HL-60 (cell line): ENCODE measurements at regions not wholly inside any gene's neighbourhood (a gene's known extent, or its start where the extent isn't known, plus 50 kb on each side); places are given as distances from the start of the nearest gene placed in this dataset.

Experiments
- DNase-seq, 2 experiments: peaks; one replicate each; pipeline ENCODE4 v3.0.0-alpha.2; 2010 to 2020; ENCODE audit warnings: low read depth in 1 of 2, low spot score in 1 of 2
- H3K27ac ChIP-seq: fragments of 250-450 bp; sonication (Bioruptor Pico); replicated peaks from 2 replicates; pipeline ENCODE4 v1.5.1; 2020; ENCODE audit warnings: mild to moderate bottlenecking, moderate library complexity
- H3K27me3 ChIP-seq: fragments of 250-450 bp; sonication (Bioruptor Pico); 2 replicates; pipeline ENCODE4 v1.5.1; 2021; ENCODE audit warnings: mild to moderate bottlenecking, moderate library complexity; ENCODE audit not compliant: insufficient read depth, poor library complexity, severe bottlenecking
- H3K4me3 ChIP-seq: replicated peaks from 2 replicates; pipeline ENCODE4 v1.5.1; 2011; ENCODE audit warnings: mild to moderate bottlenecking, control low read depth, low read length; ENCODE audit not compliant: insufficient read depth
- GABPA ChIP-seq: IDR thresholded peaks from 2 replicates; pipeline ENCODE4 v1.6.1; 2012; ENCODE audit warnings: low read depth
- POLR2AphosphoS5 ChIP-seq: IDR thresholded peaks from 2 replicates; pipeline ENCODE4 v1.6.1; 2012; ENCODE audit warnings: low read depth
- REST ChIP-seq: IDR thresholded peaks from 2 replicates; pipeline ENCODE4 v1.6.1; 2012; ENCODE audit warnings: low read depth; ENCODE audit not compliant: insufficient replicate concordance
- SPI1 ChIP-seq: IDR thresholded peaks from 2 replicates; pipeline ENCODE4 v1.6.1; 2012; ENCODE audit warnings: low read depth, mild to moderate bottlenecking, borderline replicate concordance
- TF ChIP-seq, protein P1 (sequence below): IDR thresholded peaks from one replicate; pipeline ENCODE4 v1.5.1; 2011; ENCODE audit warnings: low read length, control low read depth, inconsistent platforms; ENCODE audit not compliant: insufficient read depth

DNA sequence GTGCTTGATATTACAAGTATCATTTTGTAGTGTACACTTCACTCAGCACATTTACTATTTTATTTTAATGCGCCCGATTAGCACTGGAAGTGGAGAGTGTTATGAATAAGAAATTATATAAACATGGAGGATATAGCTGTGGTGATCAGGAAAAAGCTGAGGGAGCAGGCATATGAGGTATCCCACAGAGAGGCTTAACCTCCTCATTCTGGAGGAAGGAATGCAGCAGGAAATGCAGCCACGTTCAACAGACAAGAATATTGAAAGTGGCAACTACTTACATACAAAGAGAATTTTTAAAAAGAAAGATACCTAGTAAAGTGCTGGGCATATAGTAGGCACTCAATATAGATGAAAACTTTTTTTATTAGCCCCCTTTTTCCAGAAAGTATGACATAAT lies 166.0 kb upstream of the SATB1 start:
- Histone ChIP-seq H3K27ac (no peak overlapping the region), H3K4me3 (no peak overlapping the region), H3K27me3 (no peaks in the 10 kb centered on the region)
- TF ChIP-seq, protein P1, sequence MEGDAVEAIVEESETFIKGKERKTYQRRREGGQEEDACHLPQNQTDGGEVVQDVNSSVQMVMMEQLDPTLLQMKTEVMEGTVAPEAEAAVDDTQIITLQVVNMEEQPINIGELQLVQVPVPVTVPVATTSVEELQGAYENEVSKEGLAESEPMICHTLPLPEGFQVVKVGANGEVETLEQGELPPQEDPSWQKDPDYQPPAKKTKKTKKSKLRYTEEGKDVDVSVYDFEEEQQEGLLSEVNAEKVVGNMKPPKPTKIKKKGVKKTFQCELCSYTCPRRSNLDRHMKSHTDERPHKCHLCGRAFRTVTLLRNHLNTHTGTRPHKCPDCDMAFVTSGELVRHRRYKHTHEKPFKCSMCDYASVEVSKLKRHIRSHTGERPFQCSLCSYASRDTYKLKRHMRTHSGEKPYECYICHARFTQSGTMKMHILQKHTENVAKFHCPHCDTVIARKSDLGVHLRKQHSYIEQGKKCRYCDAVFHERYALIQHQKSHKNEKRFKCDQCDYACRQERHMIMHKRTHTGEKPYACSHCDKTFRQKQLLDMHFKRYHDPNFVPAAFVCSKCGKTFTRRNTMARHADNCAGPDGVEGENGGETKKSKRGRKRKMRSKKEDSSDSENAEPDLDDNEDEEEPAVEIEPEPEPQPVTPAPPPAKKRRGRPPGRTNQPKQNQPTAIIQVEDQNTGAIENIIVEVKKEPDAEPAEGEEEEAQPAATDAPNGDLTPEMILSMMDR, result no peak
- TF ChIP-seq GABPA (no peak), SPI1 (no peak), REST (no peak), POLR2AphosphoS5 (no peak)
- no peak for DNase-seq

DNA sequence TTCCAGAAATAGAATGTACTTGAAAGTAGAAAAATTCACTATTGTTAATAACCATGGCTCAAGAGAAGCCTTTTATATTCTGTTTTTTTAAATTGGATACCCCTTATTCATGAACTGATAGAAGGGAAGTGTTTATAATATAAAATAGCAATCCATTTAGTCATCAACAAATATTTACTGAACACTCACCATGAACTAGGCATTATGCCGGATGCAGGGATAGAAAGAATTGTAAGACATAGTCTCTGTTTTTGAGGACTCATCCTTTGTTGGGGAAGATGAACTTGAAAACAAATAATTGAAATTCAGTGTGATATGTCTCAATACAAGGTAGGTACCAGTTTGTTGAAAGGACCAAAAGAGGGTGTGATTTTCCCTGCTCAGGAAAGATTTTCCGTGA lies 160.9 kb upstream of the SATB1 start:
- no peak for TF ChIP-seq POLR2AphosphoS5
- TF ChIP-seq SPI1, result no peak
- TF ChIP-seq GABPA, result no peak
- TF ChIP-seq, protein P1, result no peak
- TF ChIP-seq REST, result no peak
- H3K4me3 ChIP-seq, result no peak overlapping the region

DNA sequence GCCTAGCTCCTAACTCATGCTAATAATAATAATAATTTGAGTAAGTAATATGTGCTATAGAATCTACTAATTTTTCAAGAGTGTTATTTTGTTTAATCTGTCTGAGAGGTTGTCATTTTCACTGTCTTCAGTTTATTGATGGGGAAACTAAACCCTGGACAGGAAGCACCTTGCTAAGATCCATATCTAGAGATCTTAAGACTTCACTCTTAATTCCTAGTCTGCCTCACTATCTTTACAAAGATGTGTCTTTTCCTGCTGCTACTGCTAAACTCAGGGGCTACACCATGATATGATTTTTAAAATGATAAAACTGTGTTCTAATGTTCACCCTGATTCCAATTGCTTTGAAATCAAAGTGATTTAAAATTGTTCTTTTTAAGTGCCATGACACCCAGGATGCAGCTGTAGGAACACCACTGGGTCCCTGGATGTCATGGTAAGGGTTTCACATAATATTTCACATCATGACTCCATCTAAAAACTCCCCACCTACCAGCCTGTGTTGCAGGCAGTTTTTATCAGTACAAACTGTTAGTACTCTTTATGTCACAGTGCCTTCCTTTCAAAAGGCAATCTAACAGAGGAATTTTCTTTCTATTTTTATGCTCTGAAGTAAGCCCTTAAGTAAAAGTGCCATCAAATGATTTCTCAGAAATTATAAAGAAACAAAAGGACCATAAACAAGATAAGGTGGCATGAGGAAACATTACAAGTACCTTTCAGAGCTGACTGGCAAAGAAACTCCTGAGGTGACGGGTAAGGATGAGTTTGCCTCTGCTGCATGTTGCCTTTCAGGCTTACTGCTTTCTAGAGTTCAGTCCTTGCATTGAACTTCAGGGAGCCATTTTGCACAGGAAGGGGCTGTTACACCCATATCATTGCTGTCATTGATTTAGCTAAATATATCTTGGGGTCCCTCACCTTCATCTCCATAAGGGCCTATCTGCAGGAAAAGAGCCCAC lies 160.1 kb upstream of the SATB1 start:
- TF ChIP-seq GABPA (no peak), POLR2AphosphoS5 (no peak), SPI1 (no peak), REST (no peak)
- TF ChIP-seq, protein P1, result no peak
- Histone ChIP-seq H3K4me3 (no peak overlapping the region), H3K27ac (no peak overlapping the region), H3K27me3 (no peaks in the 10 kb centered on the region)
- DNase-seq, result no peak

More for the DNA sequence above, 160.9 kb upstream of the SATB1 start:
- no peak overlapping the region for H3K27ac ChIP-seq
- H3K27me3 ChIP-seq, result no peaks in the 10 kb centered on the region
- no peak for DNase-seq
